CD4-positive, CD25-positive, alpha-beta regulatory T cell (primary cell): ENCODE measurements at regions not wholly inside any gene's neighbourhood (a gene's known extent, or its start where the extent isn't known, plus 50 kb on each side); places are given as distances from the start of the nearest gene placed in this dataset.

ENCODE experiments used
- ATAC-seq, 2 donors: fragments of 150-1000 bp; cut with Tn5 transposase; one replicate each; pipeline ENCODE4 v1.10.0; 2021; ENCODE audit warnings: low read depth in 2 of 2, moderate number of reproducible peaks in 2 of 2, moderate library complexity in 1 of 2
- DNase-seq, 3 donors: peaks; one replicate each; pipeline versions ENCODE4 v3.0.0 to v3.0.0-alpha.2; 2012 to 2022; ENCODE audit warnings: mixed read lengths in 1 of 3
- H3K27ac ChIP-seq: one replicate; pipeline ENCODE4 v1.7.0; 2013; ENCODE audit warnings: mild to moderate bottlenecking, low read length; ENCODE audit not compliant: insufficient read depth, poor library complexity, severe bottlenecking
- H3K27me3 ChIP-seq: one replicate; pipeline ENCODE4 v1.7.0; 2013; ENCODE audit warnings: low read length; ENCODE audit not compliant: control insufficient read depth, insufficient read depth
- H3K36me3 ChIP-seq: one replicate; pipeline ENCODE4 v1.7.0; 2013; ENCODE audit warnings: mild to moderate bottlenecking, low read length, moderate library complexity; ENCODE audit not compliant: control insufficient read depth, insufficient read depth
- H3K4me1 ChIP-seq: 2 replicates; pipeline ENCODE4 v1.7.0; 2013; ENCODE audit warnings: mild to moderate bottlenecking, low read length; ENCODE audit not compliant: insufficient read depth, control insufficient read depth, poor library complexity, severe bottlenecking
- H3K4me3 ChIP-seq: one replicate; pipeline ENCODE4 v1.7.0; 2013; ENCODE audit warnings: low read depth, mild to moderate bottlenecking, low read length, moderate library complexity
- H3K9me3 ChIP-seq, 2 experiments: 1 replicate in 1 of 2; 2 replicates in 1 of 2; pipeline ENCODE4 v1.7.0; 2013; ENCODE audit warnings: low read length in 2 of 2, mild to moderate bottlenecking in 1 of 2, moderate library complexity in 1 of 2; ENCODE audit not compliant: control insufficient read depth in 2 of 2
- H3K27ac Mint-ChIP-seq, 3 donors: one replicate each; pipeline ENCODE4 v1.8.0; 2020 to 2022; ENCODE audit warnings: mild to moderate bottlenecking in 3 of 3, mixed read lengths in 3 of 3, moderate library complexity in 2 of 3
- H3K27me3 Mint-ChIP-seq: one replicate; pipeline ENCODE4 v1.8.0; 2022; ENCODE audit warnings: mild to moderate bottlenecking, mixed read lengths
- H3K36me3 Mint-ChIP-seq: one replicate; pipeline ENCODE4 v1.8.0; 2020; ENCODE audit warnings: mixed read lengths
- H3K4me1 Mint-ChIP-seq, 4 donors: one replicate each; pipeline ENCODE4 v1.8.0; 2020 to 2022; ENCODE audit warnings: mixed read lengths in 4 of 4, mild to moderate bottlenecking in 1 of 4
- H3K4me3 Mint-ChIP-seq, 4 donors: one replicate each; pipeline ENCODE4 v1.8.0; 2020 to 2022; ENCODE audit warnings: mild to moderate bottlenecking in 4 of 4, mixed read lengths in 4 of 4, moderate library complexity in 3 of 4
- H3K9me3 Mint-ChIP-seq, 7 donors: one replicate each; pipeline ENCODE4 v1.8.0; 2020 to 2022; ENCODE audit warnings: mixed read lengths in 7 of 7, mild to moderate bottlenecking in 3 of 7, moderate library complexity in 2 of 7

DNA sequence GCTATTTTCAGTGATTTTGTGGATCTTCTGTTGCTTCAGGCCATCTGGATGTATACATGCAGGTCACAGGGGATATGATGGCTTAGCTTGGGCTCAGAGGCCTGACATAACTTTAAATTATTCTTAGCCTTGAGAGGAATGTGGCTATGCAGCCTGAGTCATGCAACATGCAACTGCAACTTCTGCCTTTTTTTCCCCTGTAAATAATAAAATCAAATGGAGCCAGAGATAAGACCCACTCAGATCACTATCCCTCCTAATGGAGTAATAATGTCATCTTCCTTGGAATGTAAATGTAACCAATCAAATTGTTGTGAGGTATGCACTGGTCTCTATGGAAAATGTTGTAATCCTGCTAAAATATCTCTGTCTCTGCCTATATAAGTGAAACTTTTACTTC lies 54.9 kb downstream of the MAGEB17 start:
- no peak overlapping the region for H3K27ac Mint-ChIP-seq
- no peak overlapping the region for H3K4me3 Mint-ChIP-seq
- no peaks in the 10 kb centered on the region for H3K4me1 Mint-ChIP-seq
- peaks cover 0 to 7% (median 2%) of the 10 kb centered on the region in 7 donors for H3K9me3 Mint-ChIP-seq
- Histone ChIP-seq H3K9me3 (peaks cover 0 to 4% of the 10 kb centered on the region in 2 experiments), H3K27me3 (no peaks in the 10 kb centered on the region), H3K36me3 (no peaks in the 10 kb centered on the region), H3K27ac (no peak overlapping the region), H3K4me3 (no peak overlapping the region), H3K4me1 (no peaks in the 10 kb centered on the region)
- no peaks in the 10 kb centered on the region for H3K27me3 Mint-ChIP-seq
- ATAC-seq (no peak), DNase-seq (no peak)
- no peaks in the 10 kb centered on the region for H3K36me3 Mint-ChIP-seq

DNA sequence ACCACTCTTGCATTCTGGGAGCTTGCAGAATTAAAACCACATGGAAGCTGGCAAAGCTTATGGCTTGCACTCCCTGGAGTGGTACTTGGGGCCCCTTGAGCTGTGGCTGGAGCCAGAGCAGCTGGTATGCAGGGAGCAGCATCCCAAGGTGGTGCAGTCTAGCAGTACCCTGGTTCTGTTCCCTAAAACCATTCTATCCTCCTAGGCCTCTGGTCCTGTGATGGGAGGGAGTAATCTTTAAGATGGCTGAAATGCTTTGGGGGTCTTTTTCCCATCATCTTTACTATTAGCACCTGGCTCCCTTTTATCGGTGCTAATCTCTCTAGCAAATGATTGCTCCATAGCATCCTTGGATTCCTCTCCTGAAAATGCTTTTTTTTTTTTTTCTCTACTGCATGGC lies 56.1 kb downstream of the MAGEB17 start:
- peaks cover 0 to 7% (median 2%) of the 10 kb centered on the region in 7 donors for H3K9me3 Mint-ChIP-seq
- H3K27me3 ChIP-seq: no peaks in the 10 kb centered on the region
- no peaks in the 10 kb centered on the region for H3K4me1 Mint-ChIP-seq
- peaks cover 0 to 4% of the 10 kb centered on the region in 2 experiments for H3K9me3 ChIP-seq
- DNase-seq (no peak), ATAC-seq (no peak)
- H3K4me3 ChIP-seq: no peak overlapping the region
- no peaks in the 10 kb centered on the region for H3K27me3 Mint-ChIP-seq
- H3K4me1 ChIP-seq: no peaks in the 10 kb centered on the region
- H3K27ac ChIP-seq: no peak overlapping the region
- H3K36me3 ChIP-seq: no peaks in the 10 kb centered on the region
- H3K27ac Mint-ChIP-seq: no peak overlapping the region
- no peak overlapping the region for H3K4me3 Mint-ChIP-seq
- no peaks in the 10 kb centered on the region for H3K36me3 Mint-ChIP-seq

DNA sequence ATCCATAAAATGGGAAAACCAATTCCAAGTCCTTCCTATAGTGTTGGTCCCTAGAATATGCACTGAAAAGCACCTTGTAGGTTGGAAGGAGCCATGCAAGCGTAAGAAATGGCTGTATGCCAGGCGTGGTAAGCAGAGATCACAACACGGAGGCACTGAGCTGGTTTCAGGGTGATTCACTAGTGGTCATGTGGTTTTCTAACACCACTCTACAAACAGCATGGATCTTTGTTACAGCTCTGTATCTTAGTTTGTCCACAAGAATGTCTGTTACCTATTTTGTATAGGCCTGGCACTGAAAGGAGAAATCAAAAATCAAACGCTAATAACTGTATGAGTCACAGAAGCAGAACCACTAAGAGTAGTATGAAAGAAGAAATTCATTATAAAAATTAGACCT lies 71.9 kb downstream of the MAGEB17 start:
- Histone ChIP-seq H3K27ac (no peak overlapping the region), H3K9me3 (no peaks in the 10 kb centered on the region), H3K4me1 (no peaks in the 10 kb centered on the region), H3K36me3 (no peaks in the 10 kb centered on the region), H3K27me3 (no peaks in the 10 kb centered on the region), H3K4me3 (no peak overlapping the region)
- no peak overlapping the region for H3K4me3 Mint-ChIP-seq
- H3K4me1 Mint-ChIP-seq: no peaks in the 10 kb centered on the region
- no peaks in the 10 kb centered on the region for H3K27me3 Mint-ChIP-seq
- no peak for ATAC-seq
- peaks cover 0 to 3% (median 0%) of the 10 kb centered on the region in 7 donors for H3K9me3 Mint-ChIP-seq
- H3K36me3 Mint-ChIP-seq: no peaks in the 10 kb centered on the region
- no peak for DNase-seq
- H3K27ac Mint-ChIP-seq: no peak overlapping the region

DNA sequence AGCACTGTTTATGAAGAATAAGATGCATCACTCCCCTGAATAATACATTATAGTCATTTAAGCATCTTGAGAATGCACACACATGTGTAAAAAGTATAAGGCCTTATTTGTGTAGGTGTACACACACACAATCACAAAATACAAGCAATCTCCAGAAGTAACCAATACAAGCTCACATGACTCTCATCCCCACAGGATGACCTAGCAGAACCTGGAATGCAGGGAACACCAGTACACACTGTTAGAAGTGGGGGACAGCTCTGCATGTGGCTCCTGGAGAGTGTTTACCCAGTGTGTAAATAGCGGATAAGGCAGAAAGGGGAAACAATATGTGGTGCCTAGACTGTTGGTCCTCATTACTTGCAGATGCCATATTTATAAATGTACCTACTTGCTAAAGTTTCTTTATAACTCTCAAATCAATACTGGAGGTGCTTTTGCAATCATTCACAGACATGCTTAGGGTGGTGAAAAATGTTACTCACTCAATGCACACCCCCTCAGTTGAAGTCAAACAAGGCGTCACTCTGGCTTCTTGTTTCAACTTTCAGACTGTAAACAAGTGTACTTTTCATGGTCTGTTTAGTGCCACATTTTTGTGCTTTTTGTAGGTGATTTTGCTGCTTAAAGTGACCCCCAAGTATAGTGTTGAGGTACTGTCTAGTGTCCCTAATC lies 73.1 kb downstream of the MAGEB17 start:
- ATAC-seq (no peak), DNase-seq (no peak)
- Histone ChIP-seq H3K27me3 (no peaks in the 10 kb centered on the region), H3K4me1 (no peaks in the 10 kb centered on the region), H3K36me3 (no peaks in the 10 kb centered on the region), H3K4me3 (no peak overlapping the region), H3K27ac (no peak overlapping the region), H3K9me3 (no peaks in the 10 kb centered on the region)
- Mint-ChIP-seq H3K27me3 (no peaks in the 10 kb centered on the region), H3K4me3 (no peak overlapping the region), H3K27ac (no peak overlapping the region), H3K9me3 (peaks cover 0 to 2% (median 0%) of the 10 kb centered on the region in 7 donors), H3K4me1 (no peaks in the 10 kb centered on the region), H3K36me3 (no peaks in the 10 kb centered on the region)

DNA sequence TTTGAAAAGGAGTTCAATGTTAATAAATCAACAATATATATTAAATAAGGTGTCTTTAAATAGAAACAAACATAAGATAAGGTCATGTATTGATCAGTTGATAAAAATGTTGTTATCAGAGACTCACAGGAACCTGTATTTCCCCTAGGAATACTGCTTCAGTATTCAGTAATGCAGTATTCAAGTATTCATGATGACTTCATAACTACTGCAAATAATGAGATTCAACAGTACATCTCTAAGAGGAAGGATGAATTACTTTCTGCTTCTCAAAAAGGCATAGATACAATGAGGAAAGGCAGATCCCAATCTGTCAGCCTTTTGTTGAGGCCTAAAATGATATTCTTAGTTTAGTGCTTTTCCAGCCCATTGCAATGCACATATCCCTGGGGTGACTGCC lies 73.7 kb downstream of the MAGEB17 start:
- DNase-seq: no peak
- Histone ChIP-seq H3K4me3 (no peak overlapping the region), H3K9me3 (no peaks in the 10 kb centered on the region), H3K27me3 (no peaks in the 10 kb centered on the region), H3K4me1 (no peaks in the 10 kb centered on the region), H3K27ac (no peak overlapping the region), H3K36me3 (no peaks in the 10 kb centered on the region)
- no peak overlapping the region for H3K27ac Mint-ChIP-seq
- peaks cover 0 to 1% (median 0%) of the 10 kb centered on the region in 7 donors for H3K9me3 Mint-ChIP-seq
- H3K36me3 Mint-ChIP-seq: no peaks in the 10 kb centered on the region
- H3K27me3 Mint-ChIP-seq: no peaks in the 10 kb centered on the region
- H3K4me3 Mint-ChIP-seq: no peak overlapping the region
- H3K4me1 Mint-ChIP-seq: no peaks in the 10 kb centered on the region
- ATAC-seq: no peak

DNA sequence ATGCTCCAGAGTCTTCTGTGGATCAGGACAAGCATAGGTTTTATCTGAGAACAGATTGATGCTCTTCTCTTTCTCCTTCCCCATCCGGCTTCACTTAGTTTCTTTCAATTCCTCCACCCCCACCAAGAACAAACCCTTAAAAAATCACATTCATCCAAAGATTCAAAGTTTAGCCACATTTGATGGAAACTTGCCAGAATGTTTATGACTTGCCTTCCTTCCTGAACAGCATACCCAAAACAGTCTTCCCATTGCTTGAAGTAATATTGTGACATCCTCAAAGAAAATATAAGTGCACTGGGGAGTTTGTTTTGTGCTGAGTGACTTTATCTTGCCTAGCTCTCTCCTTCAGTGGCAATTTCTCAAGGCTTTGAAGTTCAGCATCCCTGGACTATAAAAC lies 83.0 kb downstream of the MAGEB17 start:
- Histone ChIP-seq H3K9me3 (no peaks in the 10 kb centered on the region), H3K27ac (no peak overlapping the region), H3K4me3 (no peak overlapping the region), H3K4me1 (no peaks in the 10 kb centered on the region), H3K27me3 (no peaks in the 10 kb centered on the region), H3K36me3 (no peaks in the 10 kb centered on the region)
- Mint-ChIP-seq H3K27me3 (no peaks in the 10 kb centered on the region), H3K9me3 (peaks cover 0 to 2% (median 0%) of the 10 kb centered on the region in 7 donors), H3K4me3 (no peak overlapping the region), H3K36me3 (no peaks in the 10 kb centered on the region), H3K4me1 (no peaks in the 10 kb centered on the region), H3K27ac (no peak overlapping the region)
- DNase-seq (no peak), ATAC-seq (no peak)

DNA sequence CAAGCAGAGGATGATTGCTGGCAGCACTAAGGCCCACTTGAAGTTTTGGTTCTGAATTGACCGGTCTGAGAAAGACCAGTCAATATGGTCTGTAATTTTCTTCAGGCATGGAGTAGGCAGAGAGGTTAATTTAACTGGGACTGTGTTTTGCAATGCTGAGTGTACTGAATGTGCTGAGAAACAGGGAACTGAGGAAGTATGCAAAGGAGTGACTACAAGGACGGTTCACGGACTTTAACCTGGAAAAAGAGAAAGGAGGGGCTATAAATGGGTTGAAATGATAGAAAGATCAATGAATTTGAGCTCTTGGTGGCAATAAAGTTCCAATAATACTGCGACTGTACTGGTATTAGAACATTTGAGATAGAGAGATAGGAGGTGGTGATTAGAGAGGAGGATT lies 84.5 kb downstream of the MAGEB17 start:
- H3K9me3 ChIP-seq: no peaks in the 10 kb centered on the region
- no peak overlapping the region for H3K4me3 ChIP-seq
- Mint-ChIP-seq H3K4me1 (no peaks in the 10 kb centered on the region), H3K4me3 (no peak overlapping the region), H3K27me3 (no peaks in the 10 kb centered on the region), H3K36me3 (no peaks in the 10 kb centered on the region), H3K9me3 (peaks cover 0 to 2% (median 0%) of the 10 kb centered on the region in 7 donors), H3K27ac (no peak overlapping the region)
- no peak for DNase-seq
- H3K27ac ChIP-seq: no peak overlapping the region
- no peaks in the 10 kb centered on the region for H3K4me1 ChIP-seq
- no peaks in the 10 kb centered on the region for H3K36me3 ChIP-seq
- ATAC-seq: no peak
- no peaks in the 10 kb centered on the region for H3K27me3 ChIP-seq

DNA sequence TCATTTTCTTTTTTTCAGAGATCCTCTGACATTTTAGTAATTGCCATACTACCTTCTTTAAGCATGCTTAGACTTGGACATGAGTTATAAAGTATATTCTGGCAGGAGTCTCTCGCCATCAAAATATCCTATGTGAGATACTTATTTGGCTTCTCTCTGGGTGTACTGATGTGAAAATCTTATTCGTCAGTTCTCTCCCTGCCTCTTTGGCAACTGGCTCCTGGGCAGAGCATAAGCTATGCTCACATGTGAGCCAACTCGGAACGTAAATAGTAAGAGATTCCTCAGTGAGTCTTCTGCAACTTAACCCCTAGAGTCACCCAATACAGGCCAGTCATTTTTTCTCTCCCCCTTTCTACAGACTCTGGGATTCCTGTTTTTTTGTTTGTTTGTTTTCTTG lies 91.6 kb downstream of the MAGEB17 start:
- no peak overlapping the region for H3K27ac Mint-ChIP-seq
- H3K36me3 ChIP-seq: no peaks in the 10 kb centered on the region
- H3K4me3 ChIP-seq: no peak overlapping the region
- no peaks in the 10 kb centered on the region for H3K27me3 Mint-ChIP-seq
- no peaks in the 10 kb centered on the region for H3K36me3 Mint-ChIP-seq
- H3K27ac ChIP-seq: no peak overlapping the region
- no peaks in the 10 kb centered on the region for H3K4me1 Mint-ChIP-seq
- no peaks in the 10 kb centered on the region for H3K9me3 ChIP-seq
- H3K9me3 Mint-ChIP-seq: peaks cover 0 to 6% (median 0%) of the 10 kb centered on the region in 7 donors
- ATAC-seq (no peak), DNase-seq (no peak)
- no peaks in the 10 kb centered on the region for H3K27me3 ChIP-seq
- H3K4me3 Mint-ChIP-seq: no peak overlapping the region
- no peaks in the 10 kb centered on the region for H3K4me1 ChIP-seq
